ENCODE measurements at regions not wholly inside any gene's neighbourhood (a gene's known extent, or its start where the extent isn't known, plus 50 kb on each side); places are given as distances from the start of the nearest gene placed in this dataset.

- no peak for TF ChIP-seq CTCF (conservative IDR thresholded peaks at IDR 0.05)
- no peak for TF ChIP-seq ZFX (IDR thresholded peaks at IDR 0.05)
Observed at GRCh38 chr10:43906490-43906889, 257.8 kb upstream of the ZNF32 start.
